Peyer's patch (tissue), 4 donors: ENCODE measurements at regions not wholly inside any gene's neighbourhood (a gene's known extent, or its start where the extent isn't known, plus 50 kb on each side); places are given as distances from the start of the nearest gene placed in this dataset.

Experiments
- DNase-seq, 3 donors: peaks; one replicate each; pipeline ENCODE4 v3.0.0-alpha.2; 2017 to 2019
- H3K27ac ChIP-seq, 4 donors: fragments of 200-600 bp; sonication (generic); one replicate each; pipeline ENCODE4 v1.5.1; 2016 to 2019
- H3K27me3 ChIP-seq, 2 donors: fragments of 200-600 bp; sonication (generic); one replicate each; pipeline ENCODE4 v1.5.1; 2019
- H3K36me3 ChIP-seq, 3 donors: fragments of 200-600 bp; sonication (generic); one replicate each; pipeline ENCODE4 v1.5.1; 2016 to 2019
- H3K4me1 ChIP-seq, 4 donors: fragments of 200-600 bp; sonication (generic); one replicate each; pipeline ENCODE4 v1.5.1; 2016 to 2019
- H3K4me3 ChIP-seq, 4 donors: fragments of 200-600 bp; sonication (generic); 1 replicate in 3 of 4; 2 replicates in 1 of 4; pipeline ENCODE4 v1.5.1; 2016 to 2019; ENCODE audit warnings: mild to moderate bottlenecking in 1 of 4
- H3K9me3 ChIP-seq, 4 donors: fragments of 200-600 bp; sonication (generic); one replicate each; pipeline ENCODE4 v1.5.1; 2016 to 2019; ENCODE audit warnings: mild to moderate bottlenecking in 1 of 4
- CTCF ChIP-seq, 6 experiments: fragments of 450-650 bp in 4 of 6; fragments of 200-600 bp in 2 of 6; sonication (generic) in 1 of 6; IDR thresholded peaks; one replicate each; pipeline ENCODE4 v1.5.1; 2017 to 2019; ENCODE audit warnings: antibody characterized with exemption in 6 of 6, mild to moderate bottlenecking in 3 of 6, moderate library complexity in 1 of 6
- POLR2A ChIP-seq, 2 donors: fragments of 450-650 bp; IDR thresholded peaks; one replicate each; pipeline ENCODE4 v1.5.1; 2017; ENCODE audit warnings: antibody characterized with exemption in 2 of 2, mild to moderate bottlenecking in 2 of 2, moderate library complexity in 2 of 2

- Histone ChIP-seq H3K27ac (no peak overlapping the region), H3K4me1 (no peaks in the 10 kb centered on the region), H3K36me3 (no peaks in the 10 kb centered on the region), H3K9me3 (no peaks in the 10 kb centered on the region), H3K4me3 (no peak overlapping the region), H3K27me3 (no peaks in the 10 kb centered on the region)
- DNase-seq = no peak
- TF ChIP-seq POLR2A (IDR thresholded peaks at IDR 0.05) (no peak), CTCF (IDR thresholded peaks at IDR 0.05) (no peak)
Observed at GRCh38 chr5:42059291-42059690, 134.2 kb downstream of the FBXO4 start.

GRCh38 chr5:42059778-42060464 is 134.8 kb downstream of the FBXO4 start:
- TF ChIP-seq CTCF (IDR thresholded peaks at IDR 0.05) = no peak
- no peak for TF ChIP-seq POLR2A (IDR thresholded peaks at IDR 0.05)
- no peaks in the 10 kb centered on the region for H3K36me3 ChIP-seq

GRCh38 chr5:42061121-42061520 is 136.0 kb downstream of the FBXO4 start:
- no peaks in the 10 kb centered on the region for H3K4me1 ChIP-seq
- no peak overlapping the region for H3K27ac ChIP-seq
- DNase-seq = no peak
- TF ChIP-seq POLR2A (IDR thresholded peaks at IDR 0.05) (no peak), CTCF (IDR thresholded peaks at IDR 0.05) (no peak)
- H3K27me3 ChIP-seq = no peaks in the 10 kb centered on the region
- H3K9me3 ChIP-seq = no peaks in the 10 kb centered on the region
- H3K36me3 ChIP-seq = no peaks in the 10 kb centered on the region
- no peak overlapping the region for H3K4me3 ChIP-seq

More at GRCh38 chr5:42059778-42060464, 134.8 kb downstream of the FBXO4 start:
- no peaks in the 10 kb centered on the region for H3K27me3 ChIP-seq
- no peaks in the 10 kb centered on the region for H3K4me1 ChIP-seq
- no peaks in the 10 kb centered on the region for H3K9me3 ChIP-seq
- DNase-seq = no peak
- H3K4me3 ChIP-seq = no peak overlapping the region
- H3K27ac ChIP-seq = no peak overlapping the region

GRCh38 chr5:42064821-42065220 is 139.7 kb downstream of the FBXO4 start:
- TF ChIP-seq POLR2A (IDR thresholded peaks at IDR 0.05) (no peak), CTCF (IDR thresholded peaks at IDR 0.05) (no peak)
- Histone ChIP-seq H3K4me1 (no peaks in the 10 kb centered on the region), H3K9me3 (no peaks in the 10 kb centered on the region), H3K27ac (no peak overlapping the region), H3K27me3 (no peaks in the 10 kb centered on the region), H3K36me3 (no peaks in the 10 kb centered on the region), H3K4me3 (no peak overlapping the region)
- DNase-seq = no peak

GRCh38 chr5:42066131-42066530 is 141.1 kb downstream of the FBXO4 start:
- Histone ChIP-seq H3K9me3 (no peaks in the 10 kb centered on the region), H3K27ac (no peak overlapping the region), H3K4me3 (no peak overlapping the region), H3K36me3 (no peaks in the 10 kb centered on the region), H3K27me3 (no peaks in the 10 kb centered on the region), H3K4me1 (no peaks in the 10 kb centered on the region)
- TF ChIP-seq CTCF (IDR thresholded peaks at IDR 0.05) (no peak), POLR2A (IDR thresholded peaks at IDR 0.05) (no peak)
- no peak for DNase-seq

- Histone ChIP-seq H3K27ac (no peak overlapping the region), H3K36me3 (no peaks in the 10 kb centered on the region), H3K9me3 (no peaks in the 10 kb centered on the region), H3K4me1 (no peaks in the 10 kb centered on the region), H3K4me3 (no peak overlapping the region), H3K27me3 (no peaks in the 10 kb centered on the region)
- DNase-seq = no peak
- no peak for TF ChIP-seq CTCF (IDR thresholded peaks at IDR 0.05)
- no peak for TF ChIP-seq POLR2A (IDR thresholded peaks at IDR 0.05)
Observed at GRCh38 chr5:42074353-42074752, 149.3 kb downstream of the FBXO4 start.
